ENCODE measurements at regions not wholly inside any gene's neighbourhood (a gene's known extent, or its start where the extent isn't known, plus 50 kb on each side); places are given as distances from the start of the nearest gene placed in this dataset.

GRCh38 chr16:13756411-13757140 lies 163.4 kb upstream of the ERCC4 start:
- ATAC-seq (ENCODE audit: low read depth), result no peak
- Mint-ChIP-seq H3K27me3 (no peaks in the 10 kb centered on the region), H3K27ac (no peak overlapping the region)

GRCh38 chr16:13766334-13766733 lies 153.6 kb upstream of the ERCC4 start:
- intact Hi-C loops (cut with micrococcal nuclease), result no loop called here
- DNase-seq (no peak), ATAC-seq (ENCODE audit: low read depth) (no peak)
- H3K27ac Mint-ChIP-seq, result no peak overlapping the region
- ChIA-PET CTCF (no interaction called here), POLR2A (no interaction called here)
- H3K9me3 Mint-ChIP-seq, result peaks cover 7% of the 10 kb centered on the region
- TF ChIP-seq, protein P1, sequence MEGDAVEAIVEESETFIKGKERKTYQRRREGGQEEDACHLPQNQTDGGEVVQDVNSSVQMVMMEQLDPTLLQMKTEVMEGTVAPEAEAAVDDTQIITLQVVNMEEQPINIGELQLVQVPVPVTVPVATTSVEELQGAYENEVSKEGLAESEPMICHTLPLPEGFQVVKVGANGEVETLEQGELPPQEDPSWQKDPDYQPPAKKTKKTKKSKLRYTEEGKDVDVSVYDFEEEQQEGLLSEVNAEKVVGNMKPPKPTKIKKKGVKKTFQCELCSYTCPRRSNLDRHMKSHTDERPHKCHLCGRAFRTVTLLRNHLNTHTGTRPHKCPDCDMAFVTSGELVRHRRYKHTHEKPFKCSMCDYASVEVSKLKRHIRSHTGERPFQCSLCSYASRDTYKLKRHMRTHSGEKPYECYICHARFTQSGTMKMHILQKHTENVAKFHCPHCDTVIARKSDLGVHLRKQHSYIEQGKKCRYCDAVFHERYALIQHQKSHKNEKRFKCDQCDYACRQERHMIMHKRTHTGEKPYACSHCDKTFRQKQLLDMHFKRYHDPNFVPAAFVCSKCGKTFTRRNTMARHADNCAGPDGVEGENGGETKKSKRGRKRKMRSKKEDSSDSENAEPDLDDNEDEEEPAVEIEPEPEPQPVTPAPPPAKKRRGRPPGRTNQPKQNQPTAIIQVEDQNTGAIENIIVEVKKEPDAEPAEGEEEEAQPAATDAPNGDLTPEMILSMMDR (IDR thresholded peaks at IDR 0.05), result no peak
- no peaks in the 10 kb centered on the region for H3K4me1 Mint-ChIP-seq
- no peaks in the 10 kb centered on the region for H3K36me3 Mint-ChIP-seq (ENCODE audit: low read depth)
- H3K4me3 Mint-ChIP-seq, result no peak overlapping the region
- H3K27me3 Mint-ChIP-seq, result no peaks in the 10 kb centered on the region

More at GRCh38 chr16:13756411-13757140, 163.4 kb upstream of the ERCC4 start:
- ChIA-PET CTCF (no interaction called here), POLR2A (no interaction called here)
- Mint-ChIP-seq H3K9me3 (peaks cover 2% of the 10 kb centered on the region), H3K4me3 (no peak overlapping the region), H3K36me3 (ENCODE audit: low read depth) (no peaks in the 10 kb centered on the region), H3K4me1 (no peaks in the 10 kb centered on the region)
- TF ChIP-seq, protein P1 (IDR thresholded peaks at IDR 0.05), result no peak
- no peak for DNase-seq
- intact Hi-C loops (cut with micrococcal nuclease), result no loop called here

GRCh38 chr16:13767215-13767614 lies 152.7 kb upstream of the ERCC4 start:
- POLR2A ChIA-PET, result no interaction called here
- Mint-ChIP-seq H3K27ac (no peak overlapping the region), H3K27me3 (no peaks in the 10 kb centered on the region), H3K4me1 (no peaks in the 10 kb centered on the region), H3K36me3 (ENCODE audit: low read depth) (no peaks in the 10 kb centered on the region), H3K4me3 (no peak overlapping the region), H3K9me3 (peaks cover 7% of the 10 kb centered on the region)
- ATAC-seq (ENCODE audit: low read depth) (no peak), DNase-seq (no peak)
- intact Hi-C loops (cut with micrococcal nuclease), result no loop called here
- CTCF ChIA-PET, result no interaction called here
- TF ChIP-seq, protein P1 (IDR thresholded peaks at IDR 0.05), result no peak

DNA sequence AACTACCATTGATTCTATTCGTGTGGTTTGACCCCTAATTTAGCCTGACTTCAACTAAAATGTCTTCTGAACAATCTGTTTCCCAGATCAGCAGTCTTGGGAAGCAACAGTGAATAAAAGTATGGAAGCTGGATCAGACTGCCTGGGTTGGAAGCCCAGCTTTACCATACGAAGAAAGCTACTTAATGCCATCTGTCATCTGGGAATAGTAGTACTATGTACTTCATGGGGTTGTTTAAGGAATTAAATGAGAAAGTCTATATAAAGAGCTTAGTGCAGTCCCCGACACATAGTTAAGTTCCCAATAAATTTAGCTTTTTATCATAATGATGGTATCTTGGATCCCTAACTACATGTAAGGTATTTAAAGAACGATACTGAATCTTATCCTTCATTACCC lies 151.5 kb upstream of the ERCC4 start:
- no peaks in the 10 kb centered on the region for H3K4me1 Mint-ChIP-seq
- H3K9me3 Mint-ChIP-seq, result peaks cover 7% of the 10 kb centered on the region
- DNase-seq (no peak), ATAC-seq (ENCODE audit: low read depth) (no peak)
- H3K36me3 Mint-ChIP-seq (ENCODE audit: low read depth), result no peaks in the 10 kb centered on the region
- H3K4me3 Mint-ChIP-seq, result no peak overlapping the region
- no peak overlapping the region for H3K27ac Mint-ChIP-seq
- no peaks in the 10 kb centered on the region for H3K27me3 Mint-ChIP-seq
- intact Hi-C loops (cut with micrococcal nuclease), result no loop called here
- TF ChIP-seq, protein P1 (IDR thresholded peaks at IDR 0.05), result no peak
- CTCF ChIA-PET, result no interaction called here
- POLR2A ChIA-PET, result no interaction called here

- Mint-ChIP-seq H3K4me3 (no peak overlapping the region), H3K4me1 (no peaks in the 10 kb centered on the region), H3K36me3 (ENCODE audit: low read depth) (no peaks in the 10 kb centered on the region), H3K27me3 (no peaks in the 10 kb centered on the region), H3K9me3 (peaks cover 10% of the 10 kb centered on the region), H3K27ac (no peak overlapping the region)
- DNase-seq (no peak), ATAC-seq (ENCODE audit: low read depth) (no peak)
- ChIA-PET POLR2A (no interaction called here), CTCF (no interaction called here)
- intact Hi-C loops (cut with micrococcal nuclease), result no loop called here
- TF ChIP-seq, protein P1 (IDR thresholded peaks at IDR 0.05), result no peak
Measured at GRCh38 chr16:13770436-13770835, 149.5 kb upstream of the ERCC4 start.

All from activated B cell treated with CpG ODN at 0.5 μM for 24 hours (primary cell).